Loucy (cell line): ENCODE measurements at regions not wholly inside any gene's neighbourhood (a gene's known extent, or its start where the extent isn't known, plus 50 kb on each side); places are given as distances from the start of the nearest gene placed in this dataset.

Source experiments
- H2AFZ ChIP-seq: fragments of 200-600 bp; sonication (generic); 2 replicates; pipeline ENCODE4 v1.6.0; 2016; ENCODE audit warnings: antibody characterized with exemption, mild to moderate bottlenecking, low read length, moderate library complexity
- H3F3A ChIP-seq: fragments of 200-600 bp; 2 replicates; pipeline ENCODE4 v1.6.0; 2016; ENCODE audit warnings: antibody characterized with exemption, low read depth, mild to moderate bottlenecking
- H3K27me3 ChIP-seq: fragments of 200-600 bp; sonication (generic); 2 replicates; pipeline ENCODE4 v1.6.1; 2014; ENCODE audit warnings: low read length, mild to moderate bottlenecking; ENCODE audit not compliant: insufficient read depth, poor library complexity, severe bottlenecking
- H3K36me3 ChIP-seq: fragments of 200-600 bp; sonication (generic); 2 replicates; pipeline ENCODE4 v1.6.1; 2016; ENCODE audit warnings: low read length; ENCODE audit not compliant: insufficient read depth
- H3K4me1 ChIP-seq: fragments of 200-600 bp; sonication (generic); 2 replicates; pipeline ENCODE4 v1.5.1; 2014; ENCODE audit warnings: low read length, mild to moderate bottlenecking; ENCODE audit not compliant: insufficient read depth, poor library complexity, severe bottlenecking
- H3K4me2 ChIP-seq: fragments of 200-600 bp; sonication (generic); 2 replicates; pipeline ENCODE4 v1.6.0; 2014; ENCODE audit warnings: antibody characterized with exemption, low read length, low read depth, mild to moderate bottlenecking; ENCODE audit not compliant: poor library complexity, severe bottlenecking
- H3K4me3 ChIP-seq: fragments of 200-600 bp; sonication (generic); 2 replicates; pipeline ENCODE4 v1.5.1; 2014; ENCODE audit warnings: low read length, mild to moderate bottlenecking, mixed read lengths; ENCODE audit not compliant: poor library complexity, severe bottlenecking
- H3K79me2 ChIP-seq: fragments of 200-600 bp; sonication (generic); 2 replicates; pipeline ENCODE4 v1.6.1; 2014; ENCODE audit warnings: low read length; ENCODE audit not compliant: insufficient read depth
- H3K9ac ChIP-seq: fragments of 200-600 bp; sonication (generic); 2 replicates; pipeline ENCODE4 v1.6.0; 2014; ENCODE audit warnings: mild to moderate bottlenecking, low read depth, low read length, moderate library complexity; ENCODE audit not compliant: poor library complexity, severe bottlenecking
- H3K9me2 ChIP-seq: fragments of 200-600 bp; sonication (generic); replicated peaks from 2 replicates; pipeline ENCODE4 v1.6.1; 2016; ENCODE audit warnings: low read depth, low read length, mixed read lengths
- H3K9me3 ChIP-seq: fragments of 200-600 bp; sonication (generic); 2 replicates; pipeline ENCODE4 v1.6.1; 2014; ENCODE audit warnings: mild to moderate bottlenecking, antibody characterized with exemption, low read length, low read depth; ENCODE audit not compliant: insufficient read depth
- H4K20me1 ChIP-seq: fragments of 200-600 bp; sonication (generic); 2 replicates; pipeline ENCODE4 v1.6.0; 2014; ENCODE audit warnings: antibody characterized with exemption, low read length, mild to moderate bottlenecking; ENCODE audit not compliant: insufficient read depth, poor library complexity, severe bottlenecking
- EZH2phosphoT487 ChIP-seq: fragments of 200-600 bp; IDR thresholded peaks from 2 replicates; pipeline ENCODE4 v1.6.1; 2018; ENCODE audit warnings: antibody characterized with exemption, mild to moderate bottlenecking, moderate library complexity, borderline replicate concordance
- TF ChIP-seq, protein P1 (sequence below): fragments of 200-600 bp; sonication (generic); conservative IDR thresholded peaks from 2 replicates; pipeline ENCODE4 v1.5.1; 2014; ENCODE audit warnings: mild to moderate bottlenecking, antibody characterized with exemption, low read length

DNA sequence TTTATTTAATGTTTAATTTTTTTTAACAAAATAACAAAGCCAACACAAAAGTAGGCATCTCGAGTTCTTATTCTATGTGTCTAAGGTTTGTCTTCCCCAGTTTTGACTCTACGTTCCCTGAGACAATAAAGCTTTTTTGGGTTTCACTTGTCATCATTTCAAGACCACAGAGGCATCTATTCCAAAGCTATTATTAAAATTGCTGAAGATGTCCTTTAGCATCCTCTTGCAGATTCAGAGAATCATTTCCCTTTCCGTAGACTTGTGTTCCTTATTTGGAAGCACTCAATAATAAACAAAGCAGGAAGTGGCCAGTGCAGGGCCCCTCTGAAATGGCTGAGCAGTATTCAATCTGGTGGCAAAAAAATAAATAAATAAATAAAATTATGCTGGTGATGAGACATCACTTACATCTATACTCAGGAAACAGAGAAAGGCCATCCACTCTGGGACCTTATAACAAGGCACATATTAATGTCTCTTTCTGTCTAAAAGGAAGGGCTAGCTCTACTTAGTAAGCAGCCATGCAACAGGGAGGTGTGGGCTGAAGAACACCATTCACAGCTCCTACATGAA is 362.3 kb downstream of the WDR72 start:
- H3K4me1 ChIP-seq = no peaks in the 10 kb centered on the region
- H3K36me3 ChIP-seq = no peaks in the 10 kb centered on the region
- no peaks in the 10 kb centered on the region for H3K79me2 ChIP-seq
- H3F3A ChIP-seq = no peaks in the 10 kb centered on the region
- H3K9ac ChIP-seq = no peak overlapping the region
- no peak overlapping the region for H2AFZ ChIP-seq
- TF ChIP-seq, protein P1, sequence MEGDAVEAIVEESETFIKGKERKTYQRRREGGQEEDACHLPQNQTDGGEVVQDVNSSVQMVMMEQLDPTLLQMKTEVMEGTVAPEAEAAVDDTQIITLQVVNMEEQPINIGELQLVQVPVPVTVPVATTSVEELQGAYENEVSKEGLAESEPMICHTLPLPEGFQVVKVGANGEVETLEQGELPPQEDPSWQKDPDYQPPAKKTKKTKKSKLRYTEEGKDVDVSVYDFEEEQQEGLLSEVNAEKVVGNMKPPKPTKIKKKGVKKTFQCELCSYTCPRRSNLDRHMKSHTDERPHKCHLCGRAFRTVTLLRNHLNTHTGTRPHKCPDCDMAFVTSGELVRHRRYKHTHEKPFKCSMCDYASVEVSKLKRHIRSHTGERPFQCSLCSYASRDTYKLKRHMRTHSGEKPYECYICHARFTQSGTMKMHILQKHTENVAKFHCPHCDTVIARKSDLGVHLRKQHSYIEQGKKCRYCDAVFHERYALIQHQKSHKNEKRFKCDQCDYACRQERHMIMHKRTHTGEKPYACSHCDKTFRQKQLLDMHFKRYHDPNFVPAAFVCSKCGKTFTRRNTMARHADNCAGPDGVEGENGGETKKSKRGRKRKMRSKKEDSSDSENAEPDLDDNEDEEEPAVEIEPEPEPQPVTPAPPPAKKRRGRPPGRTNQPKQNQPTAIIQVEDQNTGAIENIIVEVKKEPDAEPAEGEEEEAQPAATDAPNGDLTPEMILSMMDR = no peak
- TF ChIP-seq EZH2phosphoT487 = no peak
- no peaks in the 10 kb centered on the region for H3K9me3 ChIP-seq
- H3K27me3 ChIP-seq = no peaks in the 10 kb centered on the region
- H3K9me2 ChIP-seq = no peaks in the 10 kb centered on the region
- no peak overlapping the region for H3K4me3 ChIP-seq
- H3K4me2 ChIP-seq = no peak overlapping the region
- no peaks in the 10 kb centered on the region for H4K20me1 ChIP-seq

DNA sequence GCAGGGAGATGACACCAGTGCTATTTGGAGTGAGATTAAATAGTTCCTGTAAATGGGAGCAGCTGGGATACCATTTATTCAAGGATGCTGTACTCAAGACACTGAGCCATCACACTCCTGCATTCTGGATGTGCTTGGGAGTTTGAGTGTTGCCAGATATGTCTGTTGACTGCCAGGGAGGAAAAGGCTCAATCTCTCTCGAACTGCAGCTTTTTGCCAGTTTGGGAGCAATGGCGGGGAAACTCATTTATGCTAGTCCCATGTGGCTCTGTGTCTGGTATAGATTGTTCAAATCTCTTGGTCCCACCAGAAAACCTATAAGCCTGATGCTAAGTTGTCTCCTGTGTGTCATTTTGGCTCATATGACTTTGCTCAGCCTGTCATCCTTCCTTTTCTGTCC is 363.6 kb downstream of the WDR72 start:
- no peaks in the 10 kb centered on the region for H3K9me3 ChIP-seq
- no peak overlapping the region for H3K4me3 ChIP-seq
- TF ChIP-seq EZH2phosphoT487 = no peak
- TF ChIP-seq, protein P1 = no peak
- no peak overlapping the region for H2AFZ ChIP-seq
- H3K79me2 ChIP-seq = no peaks in the 10 kb centered on the region
- H3K4me2 ChIP-seq = no peak overlapping the region
- H3K4me1 ChIP-seq = no peaks in the 10 kb centered on the region
- no peaks in the 10 kb centered on the region for H3F3A ChIP-seq
- H4K20me1 ChIP-seq = no peaks in the 10 kb centered on the region
- H3K27me3 ChIP-seq = no peaks in the 10 kb centered on the region
- no peaks in the 10 kb centered on the region for H3K36me3 ChIP-seq
- H3K9ac ChIP-seq = no peak overlapping the region
- no peaks in the 10 kb centered on the region for H3K9me2 ChIP-seq

DNA sequence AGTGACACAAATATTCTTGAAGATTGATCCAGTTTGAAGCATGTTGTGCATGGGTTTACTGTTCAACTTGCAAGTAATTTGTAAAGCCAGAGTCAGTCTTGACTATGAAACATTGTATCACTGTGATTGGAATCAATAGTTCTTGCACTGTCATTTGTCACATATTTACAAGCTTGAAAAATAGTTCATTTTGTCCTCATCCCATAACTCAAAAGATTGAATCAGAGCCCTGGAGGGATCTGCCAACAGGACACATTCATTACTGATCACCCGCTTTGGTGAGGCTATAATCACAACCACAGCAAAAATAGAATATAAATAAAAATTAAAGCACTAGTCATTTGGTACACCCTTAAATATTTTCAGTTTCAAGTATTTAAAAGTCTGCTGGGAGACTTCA is 368.9 kb downstream of the WDR72 start:
- no peaks in the 10 kb centered on the region for H3K9me2 ChIP-seq
- H3K27me3 ChIP-seq = no peaks in the 10 kb centered on the region
- H3K79me2 ChIP-seq = no peaks in the 10 kb centered on the region
- no peaks in the 10 kb centered on the region for H3K36me3 ChIP-seq
- no peaks in the 10 kb centered on the region for H4K20me1 ChIP-seq
- H3K9ac ChIP-seq = no peak overlapping the region
- no peak overlapping the region for H2AFZ ChIP-seq
- H3K9me3 ChIP-seq = no peaks in the 10 kb centered on the region
- H3K4me3 ChIP-seq = no peak overlapping the region
- no peak overlapping the region for H3K4me2 ChIP-seq
- H3K4me1 ChIP-seq = no peaks in the 10 kb centered on the region
- no peaks in the 10 kb centered on the region for H3F3A ChIP-seq
- TF ChIP-seq, protein P1 = no peak
- no peak for TF ChIP-seq EZH2phosphoT487
